Spleen (tissue), 7 donors: ENCODE measurements at regions not wholly inside any gene's neighbourhood (a gene's known extent, or its start where the extent isn't known, plus 50 kb on each side); places are given as distances from the start of the nearest gene placed in this dataset.

Experiments used
- CTCF ChIP-seq, 11 experiments: fragments of 200-600 bp in 7 of 11; fragments of 450-650 bp in 4 of 11; sonication (generic) in 4 of 11; IDR thresholded peaks in 8 of 11; conservative IDR thresholded peaks in 3 of 11; 1 replicate in 7 of 11; 2 replicates in 4 of 11; pipeline versions ENCODE4 v1.4.0 to v1.8.0; 2016 to 2021; ENCODE audit warnings: antibody characterized with exemption in 11 of 11, inconsistent platforms in 4 of 11, mild to moderate bottlenecking in 1 of 11
- POLR2A ChIP-seq, 3 donors: fragments of 450-650 bp; IDR thresholded peaks; one replicate each; pipeline ENCODE4 v1.5.1; 2017; ENCODE audit warnings: antibody characterized with exemption in 3 of 3, mild to moderate bottlenecking in 1 of 3
- POLR2AphosphoS5 ChIP-seq, 3 donors: sonication (generic); formaldehyde crosslinking; IDR thresholded peaks; one replicate each; pipeline ENCODE4 v1.5.1; 2017; ENCODE audit warnings: antibody characterized with exemption in 3 of 3
- donor health status: DM: no; HTN: no; CAD: no; lungs with moderate emphysema.
- donor health status: DM: no; HTN: no; CAD: no.
- donor health status: DM: no; HTN: no; CAD: no.

DNA sequence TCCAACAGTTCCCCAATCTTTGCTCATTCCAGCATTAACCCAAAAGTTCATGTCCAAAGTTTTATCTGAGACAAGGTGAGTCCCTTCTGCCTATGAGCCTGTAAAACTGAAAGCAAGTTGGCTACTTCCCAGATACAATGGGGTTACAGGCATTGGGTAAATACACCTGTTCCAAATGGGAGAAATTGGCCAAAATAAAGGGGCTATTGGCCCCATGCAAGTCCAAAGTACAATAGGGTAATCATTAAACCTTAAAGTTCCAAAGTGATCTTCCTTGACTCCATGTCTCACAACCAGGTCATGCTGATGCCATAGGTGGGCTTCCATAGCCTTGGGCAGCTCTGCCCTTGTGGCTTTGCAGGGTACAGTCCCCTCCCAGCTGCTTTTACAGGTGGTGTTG is 511.7 kb upstream of the KLHL4 start:
- TF ChIP-seq POLR2A (IDR thresholded peaks at IDR 0.05) = no peak
- no peak for TF ChIP-seq CTCF (IDR thresholded peaks at IDR 0.05 in 8 of 11, conservative IDR thresholded peaks at IDR 0.05 in 3 of 11)
- no peak for TF ChIP-seq POLR2AphosphoS5 (IDR thresholded peaks at IDR 0.05)
